Breast epithelium (tissue), 4 donors: ENCODE measurements at regions not wholly inside any gene's neighbourhood (a gene's known extent, or its start where the extent isn't known, plus 50 kb on each side); places are given as distances from the start of the nearest gene placed in this dataset.

ENCODE experiments used
- DNase-seq, 2 donors: peaks; one replicate each; pipeline ENCODE4 v3.0.0-alpha.2; 2019; ENCODE audit warnings: low spot score in 2 of 2
- H3K27ac ChIP-seq, 2 donors: fragments of 200-600 bp; sonication (generic) in 1 of 2; one replicate each; pipeline ENCODE4 v1.5.1; 2016 to 2019; ENCODE audit warnings: mild to moderate bottlenecking in 1 of 2
- H3K27me3 ChIP-seq, 2 donors: fragments of 200-600 bp; sonication (generic) in 1 of 2; one replicate each; pipeline versions ENCODE4 v1.5.1 to v1.6.0; 2017 to 2019; ENCODE audit warnings: control low read depth in 1 of 2, mild to moderate bottlenecking in 1 of 2
- H3K36me3 ChIP-seq: fragments of 200-600 bp; one replicate; pipeline ENCODE4 v1.5.1; 2019
- H3K4me1 ChIP-seq, 2 donors: fragments of 200-600 bp; sonication (generic); one replicate each; pipeline ENCODE4 v1.5.1; 2016 to 2019; ENCODE audit warnings: control low read depth in 1 of 2
- H3K4me3 ChIP-seq, 3 donors: fragments of 200-600 bp; sonication (generic); 1 replicate in 2 of 3; 2 replicates in 1 of 3; pipeline ENCODE4 v1.5.1; 2016 to 2019; ENCODE audit warnings: mild to moderate bottlenecking in 3 of 3, moderate library complexity in 2 of 3
- H3K9me3 ChIP-seq, 2 donors: fragments of 200-600 bp; sonication (generic) in 1 of 2; one replicate each; pipeline ENCODE4 v1.5.1; 2016 to 2019; ENCODE audit warnings: control low read depth in 1 of 2
- CTCF ChIP-seq, 3 donors: fragments of 450-650 bp; IDR thresholded peaks; one replicate each; pipeline ENCODE4 v1.5.1; 2016 to 2017; ENCODE audit warnings: antibody characterized with exemption in 3 of 3, mild to moderate bottlenecking in 3 of 3, moderate library complexity in 3 of 3
- POLR2A ChIP-seq: fragments of 450-650 bp; IDR thresholded peaks from one replicate; pipeline ENCODE4 v1.6.1; 2016; ENCODE audit warnings: antibody characterized with exemption, mild to moderate bottlenecking, moderate library complexity
- POLR2AphosphoS5 ChIP-seq, 3 donors: sonication (generic); formaldehyde crosslinking; IDR thresholded peaks; one replicate each; pipeline ENCODE4 v1.6.1; 2017; ENCODE audit warnings: antibody characterized with exemption in 3 of 3
- intact Hi-C: fragments of 100-400 bp; cut with DNase I; formaldehyde crosslinking; loops from one replicate; pipeline ENCODE4 v1.15.1; 2023; ENCODE audit warnings: low total_unique reads

GRCh38 chr2:177059293-177059692 is 153.3 kb upstream of the HNRNPA3 start:
- no peaks in the 10 kb centered on the region for H3K36me3 ChIP-seq
- intact Hi-C loops: no loop called here
- no peaks in the 10 kb centered on the region for H3K27me3 ChIP-seq
- TF ChIP-seq POLR2AphosphoS5 (IDR thresholded peaks at IDR 0.05): peak in 1 of 3 donors; percentile 38
- TF ChIP-seq POLR2A: no peak
- no peak for TF ChIP-seq CTCF (IDR thresholded peaks at IDR 0.05)
- H3K4me3 ChIP-seq: no peak overlapping the region
- no peak overlapping the region for H3K27ac ChIP-seq
- H3K9me3 ChIP-seq: no peaks in the 10 kb centered on the region
- no peaks in the 10 kb centered on the region for H3K4me1 ChIP-seq
- DNase-seq: no peak

GRCh38 chr2:177063331-177063730 is 149.3 kb upstream of the HNRNPA3 start:
- no peaks in the 10 kb centered on the region for H3K27me3 ChIP-seq
- intact Hi-C loops: no loop called here
- no peak for DNase-seq
- H3K9me3 ChIP-seq: no peaks in the 10 kb centered on the region
- no peaks in the 10 kb centered on the region for H3K36me3 ChIP-seq
- TF ChIP-seq CTCF (IDR thresholded peaks at IDR 0.05) (no peak), POLR2AphosphoS5 (IDR thresholded peaks at IDR 0.05) (no peak), POLR2A (no peak)
- H3K27ac ChIP-seq: no peak overlapping the region
- no peak overlapping the region for H3K4me3 ChIP-seq
- H3K4me1 ChIP-seq: no peaks in the 10 kb centered on the region

GRCh38 chr2:177064422-177064821 is 148.2 kb upstream of the HNRNPA3 start:
- intact Hi-C loops: no loop called here
- Histone ChIP-seq H3K36me3 (no peaks in the 10 kb centered on the region), H3K4me3 (no peak overlapping the region), H3K27me3 (no peaks in the 10 kb centered on the region), H3K27ac (no peak overlapping the region), H3K9me3 (no peaks in the 10 kb centered on the region), H3K4me1 (no peaks in the 10 kb centered on the region)
- DNase-seq: no peak
- TF ChIP-seq POLR2AphosphoS5 (IDR thresholded peaks at IDR 0.05) (no peak), CTCF (IDR thresholded peaks at IDR 0.05) (no peak), POLR2A (no peak)

GRCh38 chr2:177068967-177069366 is 143.6 kb upstream of the HNRNPA3 start:
- no peaks in the 10 kb centered on the region for H3K9me3 ChIP-seq
- no peaks in the 10 kb centered on the region for H3K4me1 ChIP-seq
- no peak overlapping the region for H3K27ac ChIP-seq
- H3K36me3 ChIP-seq: no peaks in the 10 kb centered on the region
- TF ChIP-seq POLR2AphosphoS5 (IDR thresholded peaks at IDR 0.05): no peak
- no peak for TF ChIP-seq POLR2A
- no peak for TF ChIP-seq CTCF (IDR thresholded peaks at IDR 0.05)
- intact Hi-C loops: no loop called here
- DNase-seq: no peak
- H3K4me3 ChIP-seq: no peak overlapping the region
- H3K27me3 ChIP-seq: no peaks in the 10 kb centered on the region

- Histone ChIP-seq H3K27me3 (no peaks in the 10 kb centered on the region), H3K36me3 (no peaks in the 10 kb centered on the region), H3K9me3 (no peaks in the 10 kb centered on the region), H3K4me1 (no peaks in the 10 kb centered on the region), H3K27ac (no peak overlapping the region), H3K4me3 (no peak overlapping the region)
- TF ChIP-seq POLR2A: no peak
- no peak for TF ChIP-seq CTCF (IDR thresholded peaks at IDR 0.05)
- TF ChIP-seq POLR2AphosphoS5 (IDR thresholded peaks at IDR 0.05): no peak
- DNase-seq: no peak
- intact Hi-C loops: no loop called here
Measured at GRCh38 chr2:177072090-177072489, 140.5 kb upstream of the HNRNPA3 start.
